Thyroid gland (tissue), 4 donors: ENCODE measurements at regions not wholly inside any gene's neighbourhood (a gene's known extent, or its start where the extent isn't known, plus 50 kb on each side); places are given as distances from the start of the nearest gene placed in this dataset.

ENCODE experiments used
- CTCF ChIP-seq, 6 experiments: fragments of 200-600 bp in 3 of 6; fragments of 450-650 bp in 3 of 6; sonication (generic) in 3 of 6; IDR thresholded peaks; one replicate each; pipeline ENCODE4 v1.5.1; 2016 to 2019; ENCODE audit warnings: antibody characterized with exemption in 6 of 6, mild to moderate bottlenecking in 2 of 6, inconsistent platforms in 1 of 6, moderate library complexity in 1 of 6
- POLR2A ChIP-seq, 2 donors: fragments of 450-650 bp; IDR thresholded peaks; one replicate each; pipeline ENCODE4 v1.6.1; 2017; ENCODE audit warnings: antibody characterized with exemption in 2 of 2, mild to moderate bottlenecking in 2 of 2, moderate library complexity in 1 of 2

- TF ChIP-seq CTCF (IDR thresholded peaks at IDR 0.05) (no peak), POLR2A (IDR thresholded peaks at IDR 0.05) (no peak)
These were observed 569.5 kb downstream of the UTRN start for GRCh38 chr6:144854654-144855053.
